Endodermal cell (in vitro differentiated cells): ENCODE measurements at regions not wholly inside any gene's neighbourhood (a gene's known extent, or its start where the extent isn't known, plus 50 kb on each side); places are given as distances from the start of the nearest gene placed in this dataset.

Experiments used
- DNase-seq: peaks from one replicate; pipeline ENCODE4 v3.0.0-alpha.2; 2017
- H3K27ac ChIP-seq: 2 replicates; pipeline ENCODE4 v1.5.1; 2013; ENCODE audit warnings: mild to moderate bottlenecking, low read depth, low read length, moderate library complexity
- H3K27me3 ChIP-seq: 2 replicates; pipeline ENCODE4 v1.6.1; 2013; ENCODE audit warnings: mild to moderate bottlenecking, low read length, moderate library complexity; ENCODE audit not compliant: insufficient read depth, control insufficient read depth, poor library complexity, severe bottlenecking
- H3K36me3 ChIP-seq: 2 replicates; pipeline ENCODE4 v1.7.0; 2013; ENCODE audit warnings: mild to moderate bottlenecking, low read length, moderate library complexity; ENCODE audit not compliant: control insufficient read depth, insufficient read depth
- H3K4me1 ChIP-seq: one replicate; pipeline ENCODE4 v1.7.0; 2013; ENCODE audit warnings: low read length; ENCODE audit not compliant: control insufficient read depth, insufficient read depth
- H3K4me3 ChIP-seq: 2 replicates; pipeline ENCODE4 v1.5.1; 2013; ENCODE audit warnings: mild to moderate bottlenecking, low read length, moderate library complexity
- H3K9ac ChIP-seq: 2 replicates; pipeline ENCODE4 v1.6.1; 2013; ENCODE audit warnings: mild to moderate bottlenecking, low read length, moderate library complexity; ENCODE audit not compliant: poor library complexity, severe bottlenecking; ENCODE audit errors: extremely low read depth
- H3K9me3 ChIP-seq: 2 replicates; pipeline ENCODE4 v1.6.1; 2013; ENCODE audit warnings: mild to moderate bottlenecking, low read length, moderate library complexity; ENCODE audit not compliant: control insufficient read depth
- H3K27ac Mint-ChIP-seq: 2 replicates; pipeline ENCODE4 v1.8.0; 2020; ENCODE audit warnings: mixed read lengths
- H3K27me3 Mint-ChIP-seq: 2 replicates; pipeline ENCODE4 v1.8.0; 2021; ENCODE audit warnings: mild to moderate bottlenecking, mixed read lengths; ENCODE audit not compliant: insufficient read depth
- H3K36me3 Mint-ChIP-seq: 2 replicates; pipeline ENCODE4 v1.8.0; 2020; ENCODE audit warnings: low read depth, mixed read lengths
- H3K4me1 Mint-ChIP-seq: 2 replicates; pipeline ENCODE4 v1.8.0; 2020; ENCODE audit warnings: mixed read lengths
- H3K4me3 Mint-ChIP-seq: 2 replicates; pipeline ENCODE4 v1.8.0; 2020; ENCODE audit warnings: mild to moderate bottlenecking, moderate library complexity, mixed read lengths
- H3K9me3 Mint-ChIP-seq: 2 replicates; pipeline ENCODE4 v1.8.0; 2020; ENCODE audit warnings: mild to moderate bottlenecking, mixed read lengths
- CTCF ChIP-seq: fragments of 200-600 bp; sonication (generic); conservative IDR thresholded peaks from 2 replicates; pipeline ENCODE4 v1.5.0; 2021; ENCODE audit warnings: antibody characterized with exemption, mild to moderate bottlenecking
- WGBS, 2 experiments: methylation state at CpG; one replicate each; pipeline versions ENCODE4 v1.1.5 to v1.1.7; 2013; ENCODE audit warnings: missing lambda C conversion rate in 2 of 2, mixed read lengths in 1 of 2; ENCODE audit not compliant: insufficient coverage in 1 of 2, insufficient read length in 1 of 2; 5-methylcytosine and 5-hydroxymethylcytosine counted together

GRCh38 chr3:64342940-64343688 is 117.8 kb upstream of the PRICKLE2 start:
- no peak overlapping the region for H3K4me3 ChIP-seq
- H3K9ac ChIP-seq: no peak overlapping the region
- no peak overlapping the region for H3K4me3 Mint-ChIP-seq
- H3K9me3 ChIP-seq: no peaks in the 10 kb centered on the region
- no peak for TF ChIP-seq CTCF
- H3K27ac Mint-ChIP-seq: no peak overlapping the region
- no peaks in the 10 kb centered on the region for H3K27me3 Mint-ChIP-seq
- DNase-seq: peak; percentile 74
- H3K4me1 Mint-ChIP-seq: peaks cover 63% of the 10 kb centered on the region
- H3K27ac ChIP-seq: peak overlapping the region; percentile 80
- no peaks in the 10 kb centered on the region for H3K36me3 Mint-ChIP-seq
- peaks cover 17% of the 10 kb centered on the region for H3K4me1 ChIP-seq
- no peaks in the 10 kb centered on the region for H3K36me3 ChIP-seq
- WGBS, 2 experiments: 70 to 81% methylated on average over 4 to 6 of the region's 6 CpGs
- no peaks in the 10 kb centered on the region for H3K9me3 Mint-ChIP-seq
- no peaks in the 10 kb centered on the region for H3K27me3 ChIP-seq

- Histone ChIP-seq H3K9ac (no peak overlapping the region), H3K4me3 (no peak overlapping the region)
- WGBS, 2 experiments: 89% methylated on average over 1 of the region's 1 CpG; no CpG with 5 or more reads in 1 of the 2 experiments
Observed at GRCh38 chr3:64341296-64341695, 116.0 kb upstream of the PRICKLE2 start.

GRCh38 chr3:64340641-64341101 is 115.4 kb upstream of the PRICKLE2 start:
- H3K36me3 ChIP-seq: no peaks in the 10 kb centered on the region
- Mint-ChIP-seq H3K4me3 (no peak overlapping the region), H3K4me1 (peaks cover 50% of the 10 kb centered on the region), H3K27me3 (no peaks in the 10 kb centered on the region), H3K27ac (peak overlapping the region; percentile 1), H3K36me3 (no peaks in the 10 kb centered on the region), H3K9me3 (no peaks in the 10 kb centered on the region)
- DNase-seq: peak; percentile 34
- H3K9me3 ChIP-seq: no peaks in the 10 kb centered on the region
- H3K27me3 ChIP-seq: no peaks in the 10 kb centered on the region
- WGBS, 2 experiments: 79 to 88% methylated on average over 8 to 11 of the region's 11 CpGs
- peak overlapping the region; percentile 40 for H3K27ac ChIP-seq
- TF ChIP-seq CTCF: no peak
- H3K4me3 ChIP-seq: no peak overlapping the region
- H3K4me1 ChIP-seq: peaks cover 17% of the 10 kb centered on the region
- no peak overlapping the region for H3K9ac ChIP-seq

More at GRCh38 chr3:64341296-64341695, 116.0 kb upstream of the PRICKLE2 start:
- TF ChIP-seq CTCF: no peak
- H3K9me3 ChIP-seq: no peaks in the 10 kb centered on the region
- peak; percentile 61 for DNase-seq
- Mint-ChIP-seq H3K36me3 (no peaks in the 10 kb centered on the region), H3K9me3 (no peaks in the 10 kb centered on the region), H3K27ac (peak overlapping the region; percentile 1), H3K4me1 (peaks cover 51% of the 10 kb centered on the region), H3K4me3 (no peak overlapping the region), H3K27me3 (no peaks in the 10 kb centered on the region)
- H3K27ac ChIP-seq: no peak overlapping the region
- peaks cover 17% of the 10 kb centered on the region for H3K4me1 ChIP-seq
- H3K27me3 ChIP-seq: no peaks in the 10 kb centered on the region
- H3K36me3 ChIP-seq: no peaks in the 10 kb centered on the region
